GM23338 (cell line): ENCODE measurements at regions not wholly inside any gene's neighbourhood (a gene's known extent, or its start where the extent isn't known, plus 50 kb on each side); places are given as distances from the start of the nearest gene placed in this dataset.

Experiments used
- ATAC-seq: fragments of 200-7000 bp; cut with Tn5 transposase; 3 replicates; pipeline ENCODE4 v1.9.1; 2020
- DNase-seq: peaks from one replicate; pipeline ENCODE4 v3.0.0-alpha.2; 2015; ENCODE audit warnings: low spot score
- H2AFZ ChIP-seq: fragments of 200-600 bp; sonication (generic); 2 replicates; pipeline ENCODE4 v1.8.0; 2016; ENCODE audit warnings: antibody characterized with exemption, mild to moderate bottlenecking, moderate library complexity
- H3F3A ChIP-seq: fragments of 200-600 bp; sonication (generic); replicated peaks from 2 replicates; pipeline ENCODE4 v1.8.0; 2017; ENCODE audit warnings: antibody characterized with exemption, mixed run types, low read depth
- H3K27ac ChIP-seq: fragments of 200-600 bp; sonication (generic); 2 replicates; pipeline ENCODE4 v1.6.1; 2016; ENCODE audit warnings: low read depth
- H3K27me3 ChIP-seq: fragments of 200-600 bp; sonication (generic); 2 replicates; pipeline ENCODE4 v1.8.0; 2016; ENCODE audit warnings: mild to moderate bottlenecking, mixed run types, moderate library complexity; ENCODE audit not compliant: insufficient read depth
- H3K36me3 ChIP-seq: fragments of 200-600 bp; sonication (generic); 2 replicates; pipeline ENCODE4 v1.8.0; 2016; ENCODE audit warnings: mild to moderate bottlenecking; ENCODE audit not compliant: insufficient read depth
- H3K4me1 ChIP-seq: fragments of 200-600 bp; sonication (generic); 2 replicates; pipeline ENCODE4 v1.8.0; 2016; ENCODE audit warnings: mild to moderate bottlenecking, moderate library complexity; ENCODE audit not compliant: insufficient read depth
- H3K4me2 ChIP-seq: fragments of 200-600 bp; sonication (generic); 2 replicates; pipeline ENCODE4 v1.7.1; 2017; ENCODE audit warnings: mixed run types
- H3K4me3 ChIP-seq: fragments of 200-600 bp; sonication (generic); 2 replicates; pipeline ENCODE4 v1.6.1; 2016; ENCODE audit warnings: mixed run types
- H3K79me2 ChIP-seq: fragments of 200-600 bp; sonication (generic); replicated peaks from 2 replicates; pipeline ENCODE4 v1.8.0; 2017; ENCODE audit warnings: mild to moderate bottlenecking; ENCODE audit not compliant: insufficient read depth
- H3K9me2 ChIP-seq: fragments of 200-600 bp; sonication (generic); 2 replicates; pipeline ENCODE4 v1.8.0; 2017; ENCODE audit not compliant: insufficient read depth
- H4K20me1 ChIP-seq: fragments of 200-600 bp; sonication (generic); replicated peaks from 2 replicates; pipeline ENCODE4 v1.8.0; 2017; ENCODE audit warnings: mild to moderate bottlenecking; ENCODE audit not compliant: insufficient read depth
- H3K27ac Mint-ChIP-seq: 2 replicates; pipeline ENCODE4 v1.8.0; 2020; ENCODE audit warnings: inconsistent platforms, mild to moderate bottlenecking, moderate library complexity, mixed read lengths
- H3K27me3 Mint-ChIP-seq: 3 replicates; pipeline ENCODE4 v1.8.0; 2022; ENCODE audit warnings: low read depth, mild to moderate bottlenecking, moderate library complexity, mixed read lengths, inconsistent platforms; ENCODE audit not compliant: insufficient read depth, poor library complexity
- H3K36me3 Mint-ChIP-seq: 3 replicates; pipeline ENCODE4 v1.8.0; 2021; ENCODE audit warnings: low read depth, mild to moderate bottlenecking, inconsistent platforms, moderate library complexity, mixed read lengths
- H3K4me1 Mint-ChIP-seq: 3 replicates; pipeline ENCODE4 v1.8.0; 2020; ENCODE audit warnings: mild to moderate bottlenecking, inconsistent platforms, mixed read lengths
- H3K4me3 Mint-ChIP-seq: 3 replicates; pipeline ENCODE4 v1.8.0; 2021; ENCODE audit warnings: moderate library complexity, mild to moderate bottlenecking, inconsistent platforms, mixed read lengths
- H3K9me3 Mint-ChIP-seq: 3 replicates; pipeline ENCODE4 v1.8.0; 2020; ENCODE audit warnings: moderate library complexity, mild to moderate bottlenecking, inconsistent platforms, mixed read lengths
- CREB1 ChIP-seq: fragments of 250-450 bp; sonication (Bioruptor Pico); IDR thresholded peaks from 2 replicates; pipeline ENCODE4 v1.5.0; 2020; ENCODE audit warnings: low read depth, mild to moderate bottlenecking, moderate library complexity
- EZH2 ChIP-seq: fragments of 200-600 bp; sonication (generic); IDR thresholded peaks from one replicate; pipeline ENCODE4 v1.8.0; 2017; ENCODE audit warnings: antibody characterized with exemption, mild to moderate bottlenecking, low read depth; ENCODE audit not compliant: unreplicated experiment
- EZH2phosphoT487 ChIP-seq: fragments of 200-600 bp; sonication (generic); IDR thresholded peaks from one replicate; pipeline ENCODE4 v1.8.1; 2018; ENCODE audit warnings: antibody characterized with exemption; ENCODE audit not compliant: unreplicated experiment
- JUNB ChIP-seq: IDR thresholded peaks from one replicate; pipeline ENCODE4 v1.6.1; 2016; ENCODE audit warnings: antibody characterized with exemption; ENCODE audit not compliant: unreplicated experiment
- NANOG ChIP-seq: IDR thresholded peaks from 2 replicates; pipeline ENCODE4 v1.6.1; 2016; ENCODE audit warnings: antibody characterized with exemption, borderline replicate concordance
- STAT1 ChIP-seq: IDR thresholded peaks from one replicate; pipeline ENCODE4 v1.6.1; 2016; ENCODE audit warnings: antibody characterized with exemption; ENCODE audit not compliant: unreplicated experiment
- ZNF114 ChIP-seq: fragments of 250-450 bp; sonication (Bioruptor Pico); IDR thresholded peaks from 2 replicates; pipeline ENCODE4 v1.5.0; 2020; ENCODE audit warnings: mild to moderate bottlenecking, moderate library complexity
- ZNF331 ChIP-seq: fragments of 250-450 bp; sonication (Bioruptor Pico); IDR thresholded peaks from 2 replicates; pipeline ENCODE4 v1.5.0; 2020; ENCODE audit warnings: low read depth, mild to moderate bottlenecking, moderate library complexity
- TF ChIP-seq, protein P1 (sequence below): fragments of 250-450 bp; sonication (Bioruptor Pico); IDR thresholded peaks from 2 replicates; pipeline ENCODE4 v1.5.0; 2020; ENCODE audit warnings: mild to moderate bottlenecking, moderate library complexity
- TF ChIP-seq, protein P2 (sequence below), 2 experiments: fragments of 200-600 bp in 1 of 2; sonication (generic) in 1 of 2; conservative IDR thresholded peaks; 2 replicates each; pipeline versions ENCODE4 v1.5.1 to v1.6.1; 2016 to 2017; ENCODE audit warnings: antibody characterized with exemption in 2 of 2, low read depth in 2 of 2, mild to moderate bottlenecking in 2 of 2, moderate library complexity in 1 of 2
- TF ChIP-seq, protein P3 (sequence below): IDR thresholded peaks from 2 replicates; pipeline ENCODE4 v1.6.1; 2016; ENCODE audit warnings: antibody characterized with exemption

DNA sequence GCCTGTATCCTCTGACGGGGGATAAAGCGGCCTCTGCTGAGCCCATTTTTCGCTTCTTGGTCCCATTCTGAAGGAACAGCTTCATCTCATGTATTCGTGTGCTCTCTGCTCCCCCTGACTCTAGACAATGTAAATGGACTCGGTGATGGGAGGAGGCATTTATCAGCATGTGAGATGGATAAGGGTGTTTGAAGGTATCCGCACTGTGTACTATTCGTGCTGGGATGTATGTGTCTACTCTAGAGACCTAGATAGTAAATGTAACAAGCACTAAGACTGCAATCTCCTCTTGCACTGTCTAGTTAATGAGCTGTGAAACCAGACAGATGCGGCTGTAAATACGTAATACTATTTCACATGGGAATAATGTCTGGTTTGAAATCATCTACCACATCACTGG is 134.6 kb upstream of the ARGLU1 start (continued):
- TF ChIP-seq, protein P1, sequence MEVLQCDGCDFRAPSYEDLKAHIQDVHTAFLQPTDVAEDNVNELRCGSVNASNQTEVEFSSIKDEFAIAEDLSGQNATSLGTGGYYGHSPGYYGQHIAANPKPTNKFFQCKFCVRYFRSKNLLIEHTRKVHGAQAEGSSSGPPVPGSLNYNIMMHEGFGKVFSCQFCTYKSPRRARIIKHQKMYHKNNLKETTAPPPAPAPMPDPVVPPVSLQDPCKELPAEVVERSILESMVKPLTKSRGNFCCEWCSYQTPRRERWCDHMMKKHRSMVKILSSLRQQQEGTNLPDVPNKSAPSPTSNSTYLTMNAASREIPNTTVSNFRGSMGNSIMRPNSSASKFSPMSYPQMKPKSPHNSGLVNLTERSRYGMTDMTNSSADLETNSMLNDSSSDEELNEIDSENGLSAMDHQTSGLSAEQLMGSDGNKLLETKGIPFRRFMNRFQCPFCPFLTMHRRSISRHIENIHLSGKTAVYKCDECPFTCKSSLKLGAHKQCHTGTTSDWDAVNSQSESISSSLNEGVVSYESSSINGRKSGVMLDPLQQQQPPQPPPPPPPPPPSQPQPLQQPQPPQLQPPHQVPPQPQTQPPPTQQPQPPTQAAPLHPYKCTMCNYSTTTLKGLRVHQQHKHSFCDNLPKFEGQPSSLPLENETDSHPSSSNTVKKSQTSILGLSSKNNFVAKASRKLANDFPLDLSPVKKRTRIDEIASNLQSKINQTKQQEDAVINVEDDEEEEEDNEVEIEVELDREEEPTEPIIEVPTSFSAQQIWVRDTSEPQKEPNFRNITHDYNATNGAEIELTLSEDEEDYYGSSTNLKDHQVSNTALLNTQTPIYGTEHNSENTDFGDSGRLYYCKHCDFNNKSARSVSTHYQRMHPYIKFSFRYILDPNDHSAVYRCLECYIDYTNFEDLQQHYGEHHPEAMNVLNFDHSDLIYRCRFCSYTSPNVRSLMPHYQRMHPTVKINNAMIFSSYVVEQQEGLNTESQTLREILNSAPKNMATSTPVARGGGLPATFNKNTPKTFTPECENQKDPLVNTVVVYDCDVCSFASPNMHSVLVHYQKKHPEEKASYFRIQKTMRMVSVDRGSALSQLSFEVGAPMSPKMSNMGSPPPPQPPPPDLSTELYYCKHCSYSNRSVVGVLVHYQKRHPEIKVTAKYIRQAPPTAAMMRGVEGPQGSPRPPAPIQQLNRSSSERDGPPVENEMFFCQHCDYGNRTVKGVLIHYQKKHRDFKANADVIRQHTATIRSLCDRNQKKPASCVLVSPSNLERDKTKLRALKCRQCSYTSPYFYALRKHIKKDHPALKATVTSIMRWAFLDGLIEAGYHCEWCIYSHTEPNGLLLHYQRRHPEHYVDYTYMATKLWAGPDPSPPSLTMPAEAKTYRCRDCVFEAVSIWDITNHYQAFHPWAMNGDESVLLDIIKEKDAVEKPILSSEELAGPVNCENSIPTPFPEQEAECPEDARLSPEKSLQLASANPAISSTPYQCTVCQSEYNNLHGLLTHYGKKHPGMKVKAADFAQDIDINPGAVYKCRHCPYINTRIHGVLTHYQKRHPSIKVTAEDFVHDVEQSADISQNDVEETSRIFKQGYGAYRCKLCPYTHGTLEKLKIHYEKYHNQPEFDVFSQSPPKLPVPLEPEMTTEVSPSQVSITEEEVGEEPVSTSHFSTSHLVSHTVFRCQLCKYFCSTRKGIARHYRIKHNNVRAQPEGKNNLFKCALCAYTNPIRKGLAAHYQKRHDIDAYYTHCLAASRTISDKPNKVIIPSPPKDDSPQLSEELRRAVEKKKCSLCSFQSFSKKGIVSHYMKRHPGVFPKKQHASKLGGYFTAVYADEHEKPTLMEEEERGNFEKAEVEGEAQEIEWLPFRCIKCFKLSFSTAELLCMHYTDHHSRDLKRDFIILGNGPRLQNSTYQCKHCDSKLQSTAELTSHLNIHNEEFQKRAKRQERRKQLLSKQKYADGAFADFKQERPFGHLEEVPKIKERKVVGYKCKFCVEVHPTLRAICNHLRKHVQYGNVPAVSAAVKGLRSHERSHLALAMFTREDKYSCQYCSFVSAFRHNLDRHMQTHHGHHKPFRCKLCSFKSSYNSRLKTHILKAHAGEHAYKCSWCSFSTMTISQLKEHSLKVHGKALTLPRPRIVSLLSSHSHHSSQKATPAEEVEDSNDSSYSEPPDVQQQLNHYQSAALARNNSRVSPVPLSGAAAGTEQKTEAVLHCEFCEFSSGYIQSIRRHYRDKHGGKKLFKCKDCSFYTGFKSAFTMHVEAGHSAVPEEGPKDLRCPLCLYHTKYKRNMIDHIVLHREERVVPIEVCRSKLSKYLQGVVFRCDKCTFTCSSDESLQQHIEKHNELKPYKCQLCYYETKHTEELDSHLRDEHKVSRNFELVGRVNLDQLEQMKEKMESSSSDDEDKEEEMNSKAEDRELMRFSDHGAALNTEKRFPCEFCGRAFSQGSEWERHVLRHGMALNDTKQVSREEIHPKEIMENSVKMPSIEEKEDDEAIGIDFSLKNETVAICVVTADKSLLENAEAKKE = no peak
- TF ChIP-seq EZH2phosphoT487 (no peak), JUNB (no peak), NANOG (no peak), ZNF114 (CRISPR knock-in tag) (no peak), CREB1 (CRISPR knock-in tag) (no peak), STAT1 (no peak)
- TF ChIP-seq, protein P2, sequence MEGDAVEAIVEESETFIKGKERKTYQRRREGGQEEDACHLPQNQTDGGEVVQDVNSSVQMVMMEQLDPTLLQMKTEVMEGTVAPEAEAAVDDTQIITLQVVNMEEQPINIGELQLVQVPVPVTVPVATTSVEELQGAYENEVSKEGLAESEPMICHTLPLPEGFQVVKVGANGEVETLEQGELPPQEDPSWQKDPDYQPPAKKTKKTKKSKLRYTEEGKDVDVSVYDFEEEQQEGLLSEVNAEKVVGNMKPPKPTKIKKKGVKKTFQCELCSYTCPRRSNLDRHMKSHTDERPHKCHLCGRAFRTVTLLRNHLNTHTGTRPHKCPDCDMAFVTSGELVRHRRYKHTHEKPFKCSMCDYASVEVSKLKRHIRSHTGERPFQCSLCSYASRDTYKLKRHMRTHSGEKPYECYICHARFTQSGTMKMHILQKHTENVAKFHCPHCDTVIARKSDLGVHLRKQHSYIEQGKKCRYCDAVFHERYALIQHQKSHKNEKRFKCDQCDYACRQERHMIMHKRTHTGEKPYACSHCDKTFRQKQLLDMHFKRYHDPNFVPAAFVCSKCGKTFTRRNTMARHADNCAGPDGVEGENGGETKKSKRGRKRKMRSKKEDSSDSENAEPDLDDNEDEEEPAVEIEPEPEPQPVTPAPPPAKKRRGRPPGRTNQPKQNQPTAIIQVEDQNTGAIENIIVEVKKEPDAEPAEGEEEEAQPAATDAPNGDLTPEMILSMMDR (conservative IDR thresholded peaks at IDR 0.05; ENCODE audit: low read depth in 2 of 2) = no peak

DNA sequence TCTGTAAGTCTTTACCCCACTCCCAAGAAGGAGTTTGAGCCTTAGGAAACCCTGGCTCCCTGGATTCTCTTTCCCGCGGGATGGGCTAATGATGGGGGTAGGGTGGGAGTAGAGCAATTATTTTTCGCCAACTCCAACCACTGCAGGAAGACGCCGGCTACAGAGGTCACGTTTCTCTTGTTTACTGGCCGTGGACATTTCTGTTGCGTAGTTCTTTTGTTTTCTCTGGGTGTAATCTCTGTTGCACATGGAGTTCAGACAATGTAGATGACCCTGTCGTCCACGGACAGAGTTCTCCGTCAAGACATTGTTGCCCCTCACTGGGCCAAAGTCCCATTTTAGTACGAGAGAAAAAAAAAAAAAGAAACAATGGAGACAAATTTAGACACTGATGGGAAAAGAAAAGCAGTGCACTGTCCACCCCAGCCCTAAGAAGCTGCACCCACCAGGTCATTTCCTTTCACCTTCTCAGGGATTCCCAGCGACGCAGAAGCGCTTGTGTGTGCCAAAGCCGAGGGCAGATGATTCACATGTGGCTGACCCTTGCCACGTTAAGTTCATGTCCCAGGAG is 133.9 kb upstream of the ARGLU1 start:
- DNase-seq (no peak), ATAC-seq (no peak)
- peak overlapping the region; percentile 63; the same call in 1 of the 2 replicates for H2AFZ ChIP-seq
- TF ChIP-seq STAT1 (no peak), EZH2 (no peak), ZNF331 (no peak), NANOG (no peak), EZH2phosphoT487 (no peak)
- TF ChIP-seq, protein P3, sequence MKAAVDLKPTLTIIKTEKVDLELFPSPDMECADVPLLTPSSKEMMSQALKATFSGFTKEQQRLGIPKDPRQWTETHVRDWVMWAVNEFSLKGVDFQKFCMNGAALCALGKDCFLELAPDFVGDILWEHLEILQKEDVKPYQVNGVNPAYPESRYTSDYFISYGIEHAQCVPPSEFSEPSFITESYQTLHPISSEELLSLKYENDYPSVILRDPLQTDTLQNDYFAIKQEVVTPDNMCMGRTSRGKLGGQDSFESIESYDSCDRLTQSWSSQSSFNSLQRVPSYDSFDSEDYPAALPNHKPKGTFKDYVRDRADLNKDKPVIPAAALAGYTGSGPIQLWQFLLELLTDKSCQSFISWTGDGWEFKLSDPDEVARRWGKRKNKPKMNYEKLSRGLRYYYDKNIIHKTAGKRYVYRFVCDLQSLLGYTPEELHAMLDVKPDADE = no peak
- TF ChIP-seq, protein P2 (conservative IDR thresholded peaks at IDR 0.05; ENCODE audit: low read depth in 2 of 2) = no peak

More for the DNA sequence above, 133.9 kb upstream of the ARGLU1 start:
- H3K4me2 ChIP-seq = no peak overlapping the region
- no peaks in the 10 kb centered on the region for H3K79me2 ChIP-seq
- H3K4me1 ChIP-seq = no peaks in the 10 kb centered on the region
- no peaks in the 10 kb centered on the region for H3K36me3 ChIP-seq
- no peak overlapping the region for H3K4me3 ChIP-seq
- no peaks in the 10 kb centered on the region for H4K20me1 ChIP-seq
- H3K27ac ChIP-seq = no peak overlapping the region
- Mint-ChIP-seq H3K4me3 (no peak overlapping the region), H3K27me3 (no peaks in the 10 kb centered on the region), H3K4me1 (no peaks in the 10 kb centered on the region), H3K36me3 (no peaks in the 10 kb centered on the region), H3K9me3 (no peaks in the 10 kb centered on the region), H3K27ac (no peak overlapping the region)
- H3K27me3 ChIP-seq = no peaks in the 10 kb centered on the region
- H3F3A ChIP-seq = no peaks in the 10 kb centered on the region
- no peaks in the 10 kb centered on the region for H3K9me2 ChIP-seq
